ENCODE measurements at regions not wholly inside any gene's neighbourhood (a gene's known extent, or its start where the extent isn't known, plus 50 kb on each side); places are given as distances from the start of the nearest gene placed in this dataset.

GRCh38 chr7:128145191-128145590 lies 95.9 kb upstream of the LEP start:
- no peaks in the 10 kb centered on the region for H3K4me1 Mint-ChIP-seq (ENCODE audit: low read depth)
- H3K27me3 Mint-ChIP-seq, result peaks cover 22% of the 10 kb centered on the region
- no peak overlapping the region for H3K4me3 Mint-ChIP-seq
- H3K36me3 Mint-ChIP-seq (ENCODE audit: low read depth), result no peaks in the 10 kb centered on the region
- H3K9me3 Mint-ChIP-seq, result peaks cover 5% of the 10 kb centered on the region
- no peak overlapping the region for H3K27ac Mint-ChIP-seq

GRCh38 chr7:128146052-128146451 lies 95.0 kb upstream of the LEP start:
- Mint-ChIP-seq H3K36me3 (ENCODE audit: low read depth) (no peaks in the 10 kb centered on the region), H3K4me1 (ENCODE audit: low read depth) (no peaks in the 10 kb centered on the region), H3K27me3 (peaks cover 24% of the 10 kb centered on the region), H3K4me3 (no peak overlapping the region), H3K9me3 (peaks cover 5% of the 10 kb centered on the region), H3K27ac (no peak overlapping the region)

DNA sequence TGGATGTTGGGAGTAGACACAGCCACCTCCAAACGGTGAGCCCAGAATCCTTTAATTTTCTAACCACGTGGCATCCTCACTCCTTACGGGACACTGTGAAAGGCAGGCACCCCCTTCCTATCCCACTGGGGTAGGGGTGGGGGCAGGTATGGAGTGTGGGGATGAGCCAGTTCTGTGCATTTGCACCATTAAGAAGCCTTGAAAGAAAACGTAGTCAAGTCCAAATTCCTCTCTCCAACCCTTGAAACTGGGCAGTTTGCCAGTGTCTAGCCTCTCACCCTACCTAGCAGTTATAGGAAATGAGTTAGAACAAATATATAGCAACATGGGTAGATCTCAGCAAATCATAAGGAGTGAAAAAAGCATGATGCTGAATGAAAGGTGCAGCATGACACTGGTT lies 92.4 kb upstream of the LEP start:
- H3K36me3 Mint-ChIP-seq (ENCODE audit: low read depth), result no peaks in the 10 kb centered on the region
- peaks cover 32% of the 10 kb centered on the region for H3K27me3 Mint-ChIP-seq
- no peaks in the 10 kb centered on the region for H3K4me1 Mint-ChIP-seq (ENCODE audit: low read depth)
- no peak overlapping the region for H3K4me3 Mint-ChIP-seq
- no peak overlapping the region for H3K27ac Mint-ChIP-seq
- H3K9me3 Mint-ChIP-seq, result no peaks in the 10 kb centered on the region

GRCh38 chr7:128150223-128150865 lies 90.7 kb upstream of the LEP start:
- H3K4me3 Mint-ChIP-seq, result no peak overlapping the region
- H3K4me1 Mint-ChIP-seq (ENCODE audit: low read depth), result no peaks in the 10 kb centered on the region
- H3K36me3 Mint-ChIP-seq (ENCODE audit: low read depth), result no peaks in the 10 kb centered on the region

DNA sequence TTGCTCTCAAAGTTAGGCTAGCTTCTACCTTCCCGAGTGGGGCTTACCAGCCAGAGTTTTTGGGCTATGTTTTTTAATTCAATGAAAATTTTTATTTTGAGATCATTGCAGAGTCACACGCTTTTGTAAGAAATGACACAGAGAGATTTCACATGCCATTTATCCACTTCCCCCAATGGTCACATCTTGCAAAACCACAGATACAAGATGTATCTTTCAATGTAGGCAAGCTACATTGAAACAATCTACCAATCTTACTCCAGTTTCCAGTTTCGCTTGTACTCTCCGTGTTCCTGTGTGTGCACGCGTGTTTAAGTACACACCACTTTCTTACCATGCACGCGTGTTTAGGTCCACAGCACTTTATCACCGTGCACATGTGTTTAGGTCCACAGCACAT lies 89.4 kb upstream of the LEP start:
- no peaks in the 10 kb centered on the region for H3K36me3 Mint-ChIP-seq (ENCODE audit: low read depth)
- no peaks in the 10 kb centered on the region for H3K9me3 Mint-ChIP-seq
- peaks cover 27% of the 10 kb centered on the region for H3K27me3 Mint-ChIP-seq
- H3K27ac Mint-ChIP-seq, result no peak overlapping the region
- no peak overlapping the region for H3K4me3 Mint-ChIP-seq
- H3K4me1 Mint-ChIP-seq (ENCODE audit: low read depth), result no peaks in the 10 kb centered on the region

More at GRCh38 chr7:128150223-128150865, 90.7 kb upstream of the LEP start:
- Mint-ChIP-seq H3K27ac (no peak overlapping the region), H3K27me3 (peaks cover 32% of the 10 kb centered on the region), H3K9me3 (no peaks in the 10 kb centered on the region)

DNA sequence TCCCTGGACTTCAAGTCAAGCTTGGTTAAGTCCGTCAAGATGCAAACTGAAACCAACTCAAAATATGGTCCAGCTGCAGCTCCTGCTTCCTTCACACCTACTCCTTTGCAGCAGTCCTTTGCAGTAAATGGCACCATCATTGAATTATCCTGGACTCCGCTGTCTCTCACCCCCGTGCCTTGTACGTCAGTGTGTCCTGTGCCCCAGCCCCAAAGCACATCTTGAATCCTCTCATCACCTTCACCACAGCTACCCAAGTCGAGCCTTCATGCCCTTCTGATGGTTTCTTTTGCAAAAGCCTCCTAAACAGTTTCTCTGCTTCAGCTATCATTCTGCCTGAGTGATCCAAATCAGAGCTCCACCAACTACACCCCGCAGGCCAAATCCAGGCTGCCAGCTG lies 88.4 kb upstream of the LEP start:
- Mint-ChIP-seq H3K36me3 (ENCODE audit: low read depth) (no peaks in the 10 kb centered on the region), H3K27me3 (peaks cover 23% of the 10 kb centered on the region), H3K27ac (no peak overlapping the region), H3K4me3 (no peak overlapping the region), H3K4me1 (ENCODE audit: low read depth) (no peaks in the 10 kb centered on the region), H3K9me3 (no peaks in the 10 kb centered on the region)

DNA sequence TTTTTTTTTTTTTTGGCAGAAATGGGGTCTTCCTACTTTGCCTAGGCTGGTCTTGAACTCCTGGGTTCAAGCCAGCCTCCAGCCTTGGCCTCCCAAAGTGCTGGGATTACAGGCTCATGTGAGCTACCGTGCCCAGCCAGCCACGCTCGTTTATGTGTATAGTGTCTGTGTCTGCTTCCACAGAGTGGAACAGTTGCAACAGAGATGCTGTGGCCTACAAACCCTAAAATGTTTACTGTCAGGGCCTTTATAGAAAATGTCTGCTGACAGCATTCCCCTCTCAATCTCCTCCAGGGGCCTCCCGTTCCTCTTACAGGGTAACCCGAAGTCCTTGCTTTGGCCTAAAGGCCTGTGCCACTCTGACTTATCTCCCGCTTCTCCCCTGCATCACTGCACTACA lies 87.6 kb upstream of the LEP start:
- Mint-ChIP-seq H3K36me3 (ENCODE audit: low read depth) (no peaks in the 10 kb centered on the region), H3K4me1 (ENCODE audit: low read depth) (no peaks in the 10 kb centered on the region), H3K27me3 (peaks cover 19% of the 10 kb centered on the region), H3K9me3 (no peaks in the 10 kb centered on the region), H3K27ac (no peak overlapping the region), H3K4me3 (no peak overlapping the region)

DNA sequence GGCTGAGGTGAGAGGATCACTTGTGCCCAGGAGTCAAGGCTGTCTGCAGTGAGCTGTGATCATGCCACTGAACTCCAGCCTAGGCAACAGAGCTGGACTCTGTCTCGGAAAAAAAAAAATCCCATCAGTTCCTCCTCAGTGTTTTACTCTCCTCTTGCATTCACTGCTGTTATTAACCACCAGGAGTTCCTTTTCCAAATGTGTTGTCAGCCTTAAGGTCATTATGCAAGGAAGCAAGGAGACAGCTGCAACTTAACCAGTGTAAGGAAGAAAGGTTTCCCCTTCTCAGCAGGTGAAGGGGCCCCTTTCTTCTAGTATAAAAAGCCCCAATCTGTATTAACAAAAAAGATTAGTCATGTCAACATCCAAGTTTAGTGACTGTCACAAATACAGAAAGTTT lies 86.6 kb upstream of the LEP start:
- Mint-ChIP-seq H3K4me1 (ENCODE audit: low read depth) (no peaks in the 10 kb centered on the region), H3K27me3 (peaks cover 11% of the 10 kb centered on the region), H3K4me3 (no peak overlapping the region), H3K27ac (no peak overlapping the region), H3K9me3 (no peaks in the 10 kb centered on the region), H3K36me3 (ENCODE audit: low read depth) (no peaks in the 10 kb centered on the region)

GRCh38 chr7:128155100-128155740 lies 85.9 kb upstream of the LEP start:
- Mint-ChIP-seq H3K36me3 (ENCODE audit: low read depth) (no peaks in the 10 kb centered on the region), H3K27me3 (peaks cover 17% of the 10 kb centered on the region), H3K9me3 (no peaks in the 10 kb centered on the region), H3K4me1 (ENCODE audit: low read depth) (no peaks in the 10 kb centered on the region), H3K4me3 (no peak overlapping the region), H3K27ac (peak overlapping the region; percentile 49)

DNA sequence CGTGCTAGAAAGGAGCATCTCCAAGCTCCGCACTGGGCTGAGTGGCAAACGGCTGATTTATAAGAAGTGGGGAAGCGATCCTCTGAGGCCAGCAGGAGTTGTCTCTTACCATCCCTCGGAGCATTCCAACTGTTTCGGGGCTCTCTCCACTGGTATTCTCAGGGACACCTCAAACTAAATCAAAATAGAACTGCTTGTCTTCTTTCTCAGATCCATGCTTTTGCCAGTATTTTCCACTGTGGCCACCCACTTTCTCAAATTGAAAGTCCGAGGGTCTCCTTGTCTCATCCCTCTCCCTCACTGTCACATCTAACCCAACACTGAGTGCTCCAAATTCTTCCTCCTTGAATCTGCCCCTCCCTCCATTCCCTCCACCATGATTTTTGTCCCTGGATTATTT lies 83.2 kb upstream of the LEP start:
- Mint-ChIP-seq H3K27ac (no peak overlapping the region), H3K4me3 (no peak overlapping the region), H3K9me3 (no peaks in the 10 kb centered on the region), H3K36me3 (ENCODE audit: low read depth) (no peaks in the 10 kb centered on the region), H3K27me3 (peaks cover 26% of the 10 kb centered on the region), H3K4me1 (ENCODE audit: low read depth) (no peaks in the 10 kb centered on the region)

- Mint-ChIP-seq H3K27ac (no peak overlapping the region), H3K36me3 (ENCODE audit: low read depth) (no peaks in the 10 kb centered on the region), H3K9me3 (no peaks in the 10 kb centered on the region), H3K4me3 (no peak overlapping the region), H3K27me3 (peaks cover 30% of the 10 kb centered on the region), H3K4me1 (ENCODE audit: low read depth) (no peaks in the 10 kb centered on the region)
Observed at GRCh38 chr7:128158370-128158769, 82.7 kb upstream of the LEP start.

GRCh38 chr7:128160296-128160695 lies 80.8 kb upstream of the LEP start:
- Mint-ChIP-seq H3K27ac (no peak overlapping the region), H3K4me3 (no peak overlapping the region), H3K27me3 (peaks cover 43% of the 10 kb centered on the region), H3K4me1 (ENCODE audit: low read depth) (peaks cover 6% of the 10 kb centered on the region), H3K36me3 (ENCODE audit: low read depth) (no peaks in the 10 kb centered on the region), H3K9me3 (no peaks in the 10 kb centered on the region)

DNA sequence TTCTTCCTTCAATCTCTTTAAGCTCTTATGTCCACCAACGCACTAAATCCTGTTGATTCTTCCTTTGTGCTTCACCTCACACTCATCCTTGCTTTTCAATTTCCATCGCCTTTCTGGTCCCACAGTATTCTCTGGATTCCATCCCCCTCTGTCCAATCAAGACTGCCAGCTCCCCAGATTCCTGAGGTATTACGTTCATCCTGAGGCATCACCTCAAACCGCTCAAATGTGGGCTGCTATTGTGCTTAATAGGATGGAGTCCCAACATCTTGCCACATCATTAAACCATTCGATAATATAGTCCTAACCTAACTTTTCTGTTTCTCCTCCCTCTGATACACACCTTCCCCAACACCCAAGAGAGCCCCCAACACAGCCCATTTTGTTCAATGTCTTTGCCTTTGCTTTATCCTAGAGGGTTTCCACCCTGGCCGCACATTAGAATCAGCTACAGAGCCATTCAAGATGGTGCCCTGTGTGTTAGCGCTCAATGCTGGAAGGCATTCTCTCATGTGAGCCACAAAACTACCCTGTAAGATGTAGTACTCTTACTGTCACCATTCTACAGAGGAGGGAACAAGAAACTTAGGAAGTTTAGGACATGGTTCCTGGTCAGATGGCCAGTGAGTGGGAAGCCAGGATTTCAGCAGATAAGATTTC lies 79.5 kb upstream of the LEP start:
- Mint-ChIP-seq H3K4me3 (no peak overlapping the region), H3K27ac (no peak overlapping the region), H3K36me3 (ENCODE audit: low read depth) (no peaks in the 10 kb centered on the region), H3K9me3 (no peaks in the 10 kb centered on the region), H3K27me3 (peaks cover 53% of the 10 kb centered on the region), H3K4me1 (ENCODE audit: low read depth) (peaks cover 7% of the 10 kb centered on the region)

- Mint-ChIP-seq H3K27me3 (peaks cover 55% of the 10 kb centered on the region), H3K27ac (no peak overlapping the region), H3K36me3 (ENCODE audit: low read depth) (no peaks in the 10 kb centered on the region), H3K4me3 (no peak overlapping the region), H3K9me3 (no peaks in the 10 kb centered on the region), H3K4me1 (ENCODE audit: low read depth) (peaks cover 8% of the 10 kb centered on the region)
Observed at GRCh38 chr7:128162666-128163065, 78.4 kb upstream of the LEP start.

GRCh38 chr7:128163473-128163872 lies 77.6 kb upstream of the LEP start:
- no peak overlapping the region for H3K27ac Mint-ChIP-seq
- no peaks in the 10 kb centered on the region for H3K36me3 Mint-ChIP-seq (ENCODE audit: low read depth)
- no peaks in the 10 kb centered on the region for H3K9me3 Mint-ChIP-seq
- H3K4me1 Mint-ChIP-seq (ENCODE audit: low read depth), result peaks cover 15% of the 10 kb centered on the region
- H3K27me3 Mint-ChIP-seq, result peaks cover 57% of the 10 kb centered on the region
- no peak overlapping the region for H3K4me3 Mint-ChIP-seq
